ENCODE measurements at regions not wholly inside any gene's neighbourhood (a gene's known extent, or its start where the extent isn't known, plus 50 kb on each side); places are given as distances from the start of the nearest gene placed in this dataset.

- no peak for DNase-seq (ENCODE audit: low spot score)
These were observed 410.0 kb upstream of the SOX9 start for GRCh38 chr17:71710816-71711215.

GRCh38 chr17:71713846-71714245 lies 407.0 kb upstream of the SOX9 start:
- no peak for DNase-seq (ENCODE audit: low spot score)

- no peak for DNase-seq (ENCODE audit: low spot score)
These were observed 396.5 kb upstream of the SOX9 start for GRCh38 chr17:71724339-71724738.

- no peak for DNase-seq (ENCODE audit: low spot score)
These were observed 395.0 kb upstream of the SOX9 start for GRCh38 chr17:71725811-71726210.

- no peak for DNase-seq (ENCODE audit: low spot score)
These were observed 394.5 kb upstream of the SOX9 start for GRCh38 chr17:71726341-71726740.

- DNase-seq (ENCODE audit: low spot score) = no peak
These were observed 393.5 kb upstream of the SOX9 start for GRCh38 chr17:71727292-71727691.

GRCh38 chr17:71727723-71728122 lies 393.1 kb upstream of the SOX9 start:
- no peak for DNase-seq (ENCODE audit: low spot score)

- no peak for DNase-seq (ENCODE audit: low spot score)
These were observed 389.9 kb upstream of the SOX9 start for GRCh38 chr17:71730871-71731270.

GRCh38 chr17:71735893-71736292 lies 384.9 kb upstream of the SOX9 start:
- no peak for DNase-seq (ENCODE audit: low spot score)

GRCh38 chr17:71740866-71741265 lies 380.0 kb upstream of the SOX9 start:
- no peak for DNase-seq (ENCODE audit: low spot score)

- DNase-seq (ENCODE audit: low spot score) = no peak
These were observed 379.0 kb upstream of the SOX9 start for GRCh38 chr17:71741836-71742235.

- no peak for DNase-seq (ENCODE audit: low spot score)
These were observed 371.9 kb upstream of the SOX9 start for GRCh38 chr17:71748872-71749271.

GRCh38 chr17:71753070-71753469 lies 367.8 kb upstream of the SOX9 start:
- DNase-seq (ENCODE audit: low spot score) = no peak

- no peak for DNase-seq (ENCODE audit: low spot score)
These were observed 363.7 kb upstream of the SOX9 start for GRCh38 chr17:71757156-71757555.

- no peak for DNase-seq (ENCODE audit: low spot score)
These were observed 362.9 kb upstream of the SOX9 start for GRCh38 chr17:71757956-71758355.

GRCh38 chr17:71759422-71760060 lies 361.3 kb upstream of the SOX9 start:
- no peak for DNase-seq (ENCODE audit: low spot score)

- DNase-seq (ENCODE audit: low spot score) = no peak
These were observed 360.6 kb upstream of the SOX9 start for GRCh38 chr17:71760062-71760720.

GRCh38 chr17:71762526-71762925 lies 358.3 kb upstream of the SOX9 start:
- no peak for DNase-seq (ENCODE audit: low spot score)

GRCh38 chr17:71764505-71764904 lies 356.3 kb upstream of the SOX9 start:
- DNase-seq (ENCODE audit: low spot score) = no peak

GRCh38 chr17:71765437-71765836 lies 355.4 kb upstream of the SOX9 start:
- DNase-seq (ENCODE audit: low spot score) = no peak

GRCh38 chr17:71769850-71770249 lies 351.0 kb upstream of the SOX9 start:
- no peak for DNase-seq (ENCODE audit: low spot score)

GRCh38 chr17:71777048-71777640 lies 343.7 kb upstream of the SOX9 start:
- DNase-seq (ENCODE audit: low spot score) = no peak

- no peak for DNase-seq (ENCODE audit: low spot score)
These were observed 341.3 kb upstream of the SOX9 start for GRCh38 chr17:71779482-71779881.

- no peak for DNase-seq (ENCODE audit: low spot score)
These were observed 340.2 kb upstream of the SOX9 start for GRCh38 chr17:71780596-71780995.
